HL-60 (cell line): ENCODE measurements at regions not wholly inside any gene's neighbourhood (a gene's known extent, or its start where the extent isn't known, plus 50 kb on each side); places are given as distances from the start of the nearest gene placed in this dataset.

Experiments used
- DNase-seq, 2 experiments: peaks; one replicate each; pipeline ENCODE4 v3.0.0-alpha.2; 2010 to 2020; ENCODE audit warnings: low read depth in 1 of 2, low spot score in 1 of 2
- H3K27ac ChIP-seq: fragments of 250-450 bp; sonication (Bioruptor Pico); replicated peaks from 2 replicates; pipeline ENCODE4 v1.5.1; 2020; ENCODE audit warnings: mild to moderate bottlenecking, moderate library complexity
- H3K27me3 ChIP-seq: fragments of 250-450 bp; sonication (Bioruptor Pico); 2 replicates; pipeline ENCODE4 v1.5.1; 2021; ENCODE audit warnings: mild to moderate bottlenecking, moderate library complexity; ENCODE audit not compliant: insufficient read depth, poor library complexity, severe bottlenecking
- H3K4me3 ChIP-seq: replicated peaks from 2 replicates; pipeline ENCODE4 v1.5.1; 2011; ENCODE audit warnings: mild to moderate bottlenecking, control low read depth, low read length; ENCODE audit not compliant: insufficient read depth
- GABPA ChIP-seq: IDR thresholded peaks from 2 replicates; pipeline ENCODE4 v1.6.1; 2012; ENCODE audit warnings: low read depth
- POLR2AphosphoS5 ChIP-seq: IDR thresholded peaks from 2 replicates; pipeline ENCODE4 v1.6.1; 2012; ENCODE audit warnings: low read depth
- SPI1 ChIP-seq: IDR thresholded peaks from 2 replicates; pipeline ENCODE4 v1.6.1; 2012; ENCODE audit warnings: low read depth, mild to moderate bottlenecking, borderline replicate concordance
- TF ChIP-seq, protein P1 (sequence below): IDR thresholded peaks from one replicate; pipeline ENCODE4 v1.5.1; 2011; ENCODE audit warnings: low read length, control low read depth, inconsistent platforms; ENCODE audit not compliant: insufficient read depth
- TF ChIP-seq, protein P2 (sequence below): IDR thresholded peaks from 2 replicates; pipeline ENCODE4 v1.6.1; 2012; ENCODE audit warnings: low read depth; ENCODE audit not compliant: insufficient replicate concordance

DNA sequence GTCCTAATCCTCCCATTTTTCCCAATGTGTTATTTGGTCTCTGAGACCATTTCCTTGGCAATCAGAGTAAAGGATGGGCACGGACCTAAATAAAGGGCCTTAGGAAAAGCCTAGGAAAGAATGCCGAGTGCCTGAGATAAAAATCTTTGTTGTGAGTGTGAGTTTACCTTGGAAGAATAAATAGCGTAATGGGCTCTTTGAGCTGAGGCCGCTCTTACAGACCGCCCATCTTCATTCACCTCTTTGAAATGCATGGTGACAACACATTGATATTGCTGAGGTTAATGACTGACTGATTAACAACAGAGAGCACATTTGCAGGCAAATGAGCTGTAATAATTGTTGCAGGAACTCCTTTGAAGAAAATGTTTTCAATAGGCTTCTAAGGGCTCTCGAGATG is 1967.1 kb upstream of the WWC1 start:
- Histone ChIP-seq H3K27ac (no peak overlapping the region), H3K27me3 (no peaks in the 10 kb centered on the region), H3K4me3 (no peak overlapping the region)
- no peak for TF ChIP-seq GABPA
- TF ChIP-seq, protein P1, sequence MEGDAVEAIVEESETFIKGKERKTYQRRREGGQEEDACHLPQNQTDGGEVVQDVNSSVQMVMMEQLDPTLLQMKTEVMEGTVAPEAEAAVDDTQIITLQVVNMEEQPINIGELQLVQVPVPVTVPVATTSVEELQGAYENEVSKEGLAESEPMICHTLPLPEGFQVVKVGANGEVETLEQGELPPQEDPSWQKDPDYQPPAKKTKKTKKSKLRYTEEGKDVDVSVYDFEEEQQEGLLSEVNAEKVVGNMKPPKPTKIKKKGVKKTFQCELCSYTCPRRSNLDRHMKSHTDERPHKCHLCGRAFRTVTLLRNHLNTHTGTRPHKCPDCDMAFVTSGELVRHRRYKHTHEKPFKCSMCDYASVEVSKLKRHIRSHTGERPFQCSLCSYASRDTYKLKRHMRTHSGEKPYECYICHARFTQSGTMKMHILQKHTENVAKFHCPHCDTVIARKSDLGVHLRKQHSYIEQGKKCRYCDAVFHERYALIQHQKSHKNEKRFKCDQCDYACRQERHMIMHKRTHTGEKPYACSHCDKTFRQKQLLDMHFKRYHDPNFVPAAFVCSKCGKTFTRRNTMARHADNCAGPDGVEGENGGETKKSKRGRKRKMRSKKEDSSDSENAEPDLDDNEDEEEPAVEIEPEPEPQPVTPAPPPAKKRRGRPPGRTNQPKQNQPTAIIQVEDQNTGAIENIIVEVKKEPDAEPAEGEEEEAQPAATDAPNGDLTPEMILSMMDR = no peak
- no peak for TF ChIP-seq POLR2AphosphoS5
- TF ChIP-seq SPI1 = no peak
- TF ChIP-seq, protein P2, sequence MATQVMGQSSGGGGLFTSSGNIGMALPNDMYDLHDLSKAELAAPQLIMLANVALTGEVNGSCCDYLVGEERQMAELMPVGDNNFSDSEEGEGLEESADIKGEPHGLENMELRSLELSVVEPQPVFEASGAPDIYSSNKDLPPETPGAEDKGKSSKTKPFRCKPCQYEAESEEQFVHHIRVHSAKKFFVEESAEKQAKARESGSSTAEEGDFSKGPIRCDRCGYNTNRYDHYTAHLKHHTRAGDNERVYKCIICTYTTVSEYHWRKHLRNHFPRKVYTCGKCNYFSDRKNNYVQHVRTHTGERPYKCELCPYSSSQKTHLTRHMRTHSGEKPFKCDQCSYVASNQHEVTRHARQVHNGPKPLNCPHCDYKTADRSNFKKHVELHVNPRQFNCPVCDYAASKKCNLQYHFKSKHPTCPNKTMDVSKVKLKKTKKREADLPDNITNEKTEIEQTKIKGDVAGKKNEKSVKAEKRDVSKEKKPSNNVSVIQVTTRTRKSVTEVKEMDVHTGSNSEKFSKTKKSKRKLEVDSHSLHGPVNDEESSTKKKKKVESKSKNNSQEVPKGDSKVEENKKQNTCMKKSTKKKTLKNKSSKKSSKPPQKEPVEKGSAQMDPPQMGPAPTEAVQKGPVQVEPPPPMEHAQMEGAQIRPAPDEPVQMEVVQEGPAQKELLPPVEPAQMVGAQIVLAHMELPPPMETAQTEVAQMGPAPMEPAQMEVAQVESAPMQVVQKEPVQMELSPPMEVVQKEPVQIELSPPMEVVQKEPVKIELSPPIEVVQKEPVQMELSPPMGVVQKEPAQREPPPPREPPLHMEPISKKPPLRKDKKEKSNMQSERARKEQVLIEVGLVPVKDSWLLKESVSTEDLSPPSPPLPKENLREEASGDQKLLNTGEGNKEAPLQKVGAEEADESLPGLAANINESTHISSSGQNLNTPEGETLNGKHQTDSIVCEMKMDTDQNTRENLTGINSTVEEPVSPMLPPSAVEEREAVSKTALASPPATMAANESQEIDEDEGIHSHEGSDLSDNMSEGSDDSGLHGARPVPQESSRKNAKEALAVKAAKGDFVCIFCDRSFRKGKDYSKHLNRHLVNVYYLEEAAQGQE = no peak
- DNase-seq = no peak

DNA sequence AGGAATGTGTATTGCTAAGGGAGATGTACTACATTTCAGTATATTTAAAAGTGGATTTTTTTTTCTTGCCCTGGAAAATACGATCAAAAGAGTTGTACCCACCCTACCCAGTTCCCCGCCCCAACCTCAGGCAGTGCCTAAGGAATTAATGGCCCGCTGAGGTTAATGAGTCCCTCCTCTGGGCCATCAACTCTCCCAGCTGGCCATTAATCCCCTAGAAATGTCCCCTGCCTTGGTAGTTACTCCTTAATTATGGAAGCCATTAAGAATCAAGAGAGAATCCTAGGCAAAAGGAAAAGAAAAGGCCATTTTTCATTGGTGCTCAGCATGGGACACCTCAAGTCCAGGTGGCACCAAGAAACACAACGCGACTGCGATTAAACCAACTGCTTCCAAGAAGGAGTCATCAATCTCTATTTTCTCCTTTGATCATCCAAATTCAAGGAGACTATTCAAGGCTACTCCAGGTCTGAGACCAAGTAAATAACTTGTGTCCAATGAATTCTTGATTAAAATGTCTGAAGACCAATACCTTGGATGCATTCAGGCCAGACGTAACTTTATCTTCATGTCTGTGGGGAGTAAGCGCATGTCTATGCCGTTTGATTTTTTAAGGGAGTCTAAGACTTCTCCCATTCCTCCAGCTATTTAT is 1962.2 kb upstream of the WWC1 start:
- TF ChIP-seq GABPA (no peak), POLR2AphosphoS5 (no peak), SPI1 (no peak)
- TF ChIP-seq, protein P1 = no peak
- TF ChIP-seq, protein P2 = no peak
- Histone ChIP-seq H3K4me3 (no peak overlapping the region), H3K27me3 (no peaks in the 10 kb centered on the region), H3K27ac (no peak overlapping the region)
- DNase-seq = no peak

DNA sequence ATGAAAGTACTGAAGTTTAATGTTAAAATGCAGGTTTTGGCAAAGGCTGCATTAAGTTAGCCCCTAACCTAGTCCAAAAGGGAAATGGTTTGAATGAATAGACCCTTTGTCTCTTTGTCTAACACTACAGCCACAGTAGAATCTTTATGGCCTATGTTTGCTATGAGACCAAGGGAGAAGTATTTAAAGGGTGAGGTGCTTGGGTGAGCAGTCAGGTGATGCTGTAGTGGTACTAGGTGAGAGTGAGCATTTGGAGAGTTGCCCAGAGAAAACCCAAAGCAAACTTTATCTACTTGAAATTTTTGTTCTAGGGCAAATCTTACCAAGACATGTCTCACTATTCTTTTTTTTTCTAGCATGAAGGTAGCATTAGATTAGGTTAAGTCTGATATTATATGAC is 1961.4 kb upstream of the WWC1 start:
- no peak for TF ChIP-seq POLR2AphosphoS5
- no peak for TF ChIP-seq SPI1
- TF ChIP-seq, protein P1 = no peak
- TF ChIP-seq, protein P2 = no peak
- TF ChIP-seq GABPA = no peak
- Histone ChIP-seq H3K27me3 (no peaks in the 10 kb centered on the region), H3K27ac (no peak overlapping the region), H3K4me3 (no peak overlapping the region)
- no peak for DNase-seq
